ENCODE measurements at regions not wholly inside any gene's neighbourhood (a gene's known extent, or its start where the extent isn't known, plus 50 kb on each side); places are given as distances from the start of the nearest gene placed in this dataset.

- DNase-seq = no peak
- no peak overlapping the region for H3K4me3 Mint-ChIP-seq
- Histone ChIP-seq H3K9ac (ENCODE audit: insufficient read depth, low read length, poor library complexity, severe bottlenecking) (no peak overlapping the region), H3K79me2 (ENCODE audit: insufficient read depth, low read length) (no peaks in the 10 kb centered on the region), H3K4me1 (ENCODE audit: control insufficient read depth in 1 of 2, insufficient read depth in 2 of 2, low read length in 2 of 2) (no peaks in the 10 kb centered on the region), H4K20me1 (ENCODE audit: insufficient read depth, low read length) (no peaks in the 10 kb centered on the region), H3K9me3 (replicated peaks in 1 of 2; ENCODE audit: control insufficient read depth in 1 of 2, insufficient read depth in 1 of 2, low read length in 2 of 2) (no peaks in the 10 kb centered on the region), H3K4me2 (replicated peaks; ENCODE audit: extremely low read depth, low read length, poor library complexity, severe bottlenecking) (no peak overlapping the region), H3K27ac (ENCODE audit: low read depth in 1 of 2, low read length in 2 of 2) (no peak overlapping the region), H3K4me3 (replicated peaks in 1 of 3; ENCODE audit: low read depth in 2 of 3, low read length in 3 of 3) (no peak overlapping the region), H2AFZ (ENCODE audit: insufficient read depth, low read depth, low read length, poor library complexity, severe bottlenecking) (no peak overlapping the region), H3K27me3 (ENCODE audit: control insufficient read depth in 2 of 2, insufficient read depth in 2 of 2, low read length in 2 of 2) (no peaks in the 10 kb centered on the region), H3K36me3 (replicated peaks in 1 of 2; ENCODE audit: control insufficient read depth in 1 of 2, insufficient read depth in 2 of 2, low read length in 2 of 2) (no peaks in the 10 kb centered on the region)
- H3K9me3 Mint-ChIP-seq = peaks cover 0 to 1% (median 0%) of the 10 kb centered on the region in 7 donors
- peaks cover 14 to 15% (median 15%) of the 10 kb centered on the region in 3 donors for H3K27me3 Mint-ChIP-seq (ENCODE audit: low read depth in 3 of 3)
- intact Hi-C loops (cut with micrococcal nuclease) = no loop called here
- no peaks in the 10 kb centered on the region for H3K36me3 Mint-ChIP-seq
- WGBS (ENCODE audit: insufficient coverage) = 92% methylated on average over 4 of the region's 15 CpGs
- no peak for TF ChIP-seq CTCF (IDR thresholded peaks at IDR 0.05)
- H3K27ac Mint-ChIP-seq = peak overlapping the region in 2 of 7 donors; percentile 11 to 28
- no peaks in the 10 kb centered on the region for H3K4me1 Mint-ChIP-seq
Measured at GRCh38 chr22:36085476-36086169, 57.0 kb upstream of the RBFOX2 start.

- DNase-seq = no peak
- Mint-ChIP-seq H3K9me3 (peaks cover 0 to 1% (median 0%) of the 10 kb centered on the region in 7 donors), H3K36me3 (no peaks in the 10 kb centered on the region), H3K27me3 (ENCODE audit: low read depth in 3 of 3) (peaks cover 15 to 21% (median 19%) of the 10 kb centered on the region in 3 donors), H3K4me1 (no peaks in the 10 kb centered on the region), H3K27ac (no peak overlapping the region), H3K4me3 (no peak overlapping the region)
- no peaks in the 10 kb centered on the region for H3K4me1 ChIP-seq (ENCODE audit: control insufficient read depth in 1 of 2, insufficient read depth in 2 of 2, low read length in 2 of 2)
- no peaks in the 10 kb centered on the region for H3K27me3 ChIP-seq (ENCODE audit: control insufficient read depth in 2 of 2, insufficient read depth in 2 of 2, low read length in 2 of 2)
- no peak overlapping the region for H3K4me2 ChIP-seq (replicated peaks; ENCODE audit: extremely low read depth, low read length, poor library complexity, severe bottlenecking)
- H2AFZ ChIP-seq (ENCODE audit: insufficient read depth, low read depth, low read length, poor library complexity, severe bottlenecking) = no peak overlapping the region
- no peak overlapping the region for H3K9ac ChIP-seq (ENCODE audit: insufficient read depth, low read length, poor library complexity, severe bottlenecking)
- intact Hi-C loops (cut with micrococcal nuclease) = no loop called here
- no peaks in the 10 kb centered on the region for H3K79me2 ChIP-seq (ENCODE audit: insufficient read depth, low read length)
- no peaks in the 10 kb centered on the region for H3K36me3 ChIP-seq (replicated peaks in 1 of 2; ENCODE audit: control insufficient read depth in 1 of 2, insufficient read depth in 2 of 2, low read length in 2 of 2)
- no CpG with 5 or more reads among the region's 5 CpGs for WGBS (ENCODE audit: insufficient coverage)
- H3K4me3 ChIP-seq (replicated peaks in 1 of 3; ENCODE audit: low read depth in 2 of 3, low read length in 3 of 3) = no peak overlapping the region
- no peak for TF ChIP-seq CTCF (IDR thresholded peaks at IDR 0.05)
- H4K20me1 ChIP-seq (ENCODE audit: insufficient read depth, low read length) = no peaks in the 10 kb centered on the region
- no peaks in the 10 kb centered on the region for H3K9me3 ChIP-seq (replicated peaks in 1 of 2; ENCODE audit: control insufficient read depth in 1 of 2, insufficient read depth in 1 of 2, low read length in 2 of 2)
- no peak overlapping the region for H3K27ac ChIP-seq (ENCODE audit: low read depth in 1 of 2, low read length in 2 of 2)
Measured at GRCh38 chr22:36084717-36085116, 56.1 kb upstream of the RBFOX2 start.
